GM23338 (cell line): ENCODE measurements at regions not wholly inside any gene's neighbourhood (a gene's known extent, or its start where the extent isn't known, plus 50 kb on each side); places are given as distances from the start of the nearest gene placed in this dataset.

Experiments used
- ATAC-seq: fragments of 200-7000 bp; cut with Tn5 transposase; 3 replicates; pipeline ENCODE4 v1.9.1; 2020
- DNase-seq: peaks from one replicate; pipeline ENCODE4 v3.0.0-alpha.2; 2015; ENCODE audit warnings: low spot score
- H2AFZ ChIP-seq: fragments of 200-600 bp; sonication (generic); 2 replicates; pipeline ENCODE4 v1.8.0; 2016; ENCODE audit warnings: antibody characterized with exemption, mild to moderate bottlenecking, moderate library complexity
- H3F3A ChIP-seq: fragments of 200-600 bp; sonication (generic); replicated peaks from 2 replicates; pipeline ENCODE4 v1.8.0; 2017; ENCODE audit warnings: antibody characterized with exemption, mixed run types, low read depth
- H3K27ac ChIP-seq: fragments of 200-600 bp; sonication (generic); 2 replicates; pipeline ENCODE4 v1.6.1; 2016; ENCODE audit warnings: low read depth
- H3K27me3 ChIP-seq: fragments of 200-600 bp; sonication (generic); 2 replicates; pipeline ENCODE4 v1.8.0; 2016; ENCODE audit warnings: mild to moderate bottlenecking, mixed run types, moderate library complexity; ENCODE audit not compliant: insufficient read depth
- H3K36me3 ChIP-seq: fragments of 200-600 bp; sonication (generic); 2 replicates; pipeline ENCODE4 v1.8.0; 2016; ENCODE audit warnings: mild to moderate bottlenecking; ENCODE audit not compliant: insufficient read depth
- H3K4me1 ChIP-seq: fragments of 200-600 bp; sonication (generic); 2 replicates; pipeline ENCODE4 v1.8.0; 2016; ENCODE audit warnings: mild to moderate bottlenecking, moderate library complexity; ENCODE audit not compliant: insufficient read depth
- H3K4me2 ChIP-seq: fragments of 200-600 bp; sonication (generic); 2 replicates; pipeline ENCODE4 v1.7.1; 2017; ENCODE audit warnings: mixed run types
- H3K4me3 ChIP-seq: fragments of 200-600 bp; sonication (generic); 2 replicates; pipeline ENCODE4 v1.6.1; 2016; ENCODE audit warnings: mixed run types
- H3K79me2 ChIP-seq: fragments of 200-600 bp; sonication (generic); replicated peaks from 2 replicates; pipeline ENCODE4 v1.8.0; 2017; ENCODE audit warnings: mild to moderate bottlenecking; ENCODE audit not compliant: insufficient read depth
- H3K9me2 ChIP-seq: fragments of 200-600 bp; sonication (generic); 2 replicates; pipeline ENCODE4 v1.8.0; 2017; ENCODE audit not compliant: insufficient read depth
- H4K20me1 ChIP-seq: fragments of 200-600 bp; sonication (generic); replicated peaks from 2 replicates; pipeline ENCODE4 v1.8.0; 2017; ENCODE audit warnings: mild to moderate bottlenecking; ENCODE audit not compliant: insufficient read depth
- H3K27ac Mint-ChIP-seq: 2 replicates; pipeline ENCODE4 v1.8.0; 2020; ENCODE audit warnings: inconsistent platforms, mild to moderate bottlenecking, moderate library complexity, mixed read lengths
- H3K27me3 Mint-ChIP-seq: 3 replicates; pipeline ENCODE4 v1.8.0; 2022; ENCODE audit warnings: low read depth, mild to moderate bottlenecking, moderate library complexity, mixed read lengths, inconsistent platforms; ENCODE audit not compliant: insufficient read depth, poor library complexity
- H3K36me3 Mint-ChIP-seq: 3 replicates; pipeline ENCODE4 v1.8.0; 2021; ENCODE audit warnings: low read depth, mild to moderate bottlenecking, inconsistent platforms, moderate library complexity, mixed read lengths
- H3K4me1 Mint-ChIP-seq: 3 replicates; pipeline ENCODE4 v1.8.0; 2020; ENCODE audit warnings: mild to moderate bottlenecking, inconsistent platforms, mixed read lengths
- H3K4me3 Mint-ChIP-seq: 3 replicates; pipeline ENCODE4 v1.8.0; 2021; ENCODE audit warnings: moderate library complexity, mild to moderate bottlenecking, inconsistent platforms, mixed read lengths
- H3K9me3 Mint-ChIP-seq: 3 replicates; pipeline ENCODE4 v1.8.0; 2020; ENCODE audit warnings: moderate library complexity, mild to moderate bottlenecking, inconsistent platforms, mixed read lengths
- CREB1 ChIP-seq: fragments of 250-450 bp; sonication (Bioruptor Pico); IDR thresholded peaks from 2 replicates; pipeline ENCODE4 v1.5.0; 2020; ENCODE audit warnings: low read depth, mild to moderate bottlenecking, moderate library complexity
- ETS1 ChIP-seq: IDR thresholded peaks from 2 replicates; pipeline ENCODE4 v1.6.1; 2016; ENCODE audit warnings: antibody characterized with exemption
- EZH2phosphoT487 ChIP-seq: fragments of 200-600 bp; sonication (generic); IDR thresholded peaks from one replicate; pipeline ENCODE4 v1.8.1; 2018; ENCODE audit warnings: antibody characterized with exemption; ENCODE audit not compliant: unreplicated experiment
- JUNB ChIP-seq: IDR thresholded peaks from one replicate; pipeline ENCODE4 v1.6.1; 2016; ENCODE audit warnings: antibody characterized with exemption; ENCODE audit not compliant: unreplicated experiment
- NANOG ChIP-seq: IDR thresholded peaks from 2 replicates; pipeline ENCODE4 v1.6.1; 2016; ENCODE audit warnings: antibody characterized with exemption, borderline replicate concordance
- POLR2AphosphoS5 ChIP-seq: IDR thresholded peaks from 2 replicates; pipeline ENCODE4 v1.6.1; 2016; ENCODE audit warnings: antibody characterized with exemption, low read depth
- REST ChIP-seq: IDR thresholded peaks from one replicate; pipeline ENCODE4 v1.6.1; 2018; ENCODE audit warnings: antibody characterized with exemption; ENCODE audit not compliant: unreplicated experiment
- STAT1 ChIP-seq: IDR thresholded peaks from one replicate; pipeline ENCODE4 v1.6.1; 2016; ENCODE audit warnings: antibody characterized with exemption; ENCODE audit not compliant: unreplicated experiment
- ZNF114 ChIP-seq: fragments of 250-450 bp; sonication (Bioruptor Pico); IDR thresholded peaks from 2 replicates; pipeline ENCODE4 v1.5.0; 2020; ENCODE audit warnings: mild to moderate bottlenecking, moderate library complexity
- ZNF331 ChIP-seq: fragments of 250-450 bp; sonication (Bioruptor Pico); IDR thresholded peaks from 2 replicates; pipeline ENCODE4 v1.5.0; 2020; ENCODE audit warnings: low read depth, mild to moderate bottlenecking, moderate library complexity
- ZNF462 ChIP-seq: fragments of 250-450 bp; sonication (Bioruptor Pico); IDR thresholded peaks from 2 replicates; pipeline ENCODE4 v1.5.0; 2020; ENCODE audit warnings: mild to moderate bottlenecking, moderate library complexity

GRCh38 chr11:27209562-27210005 is 153.4 kb downstream of the CCDC34 start (continued):
- TF ChIP-seq REST (no peak), NANOG (no peak)

GRCh38 chr11:27208846-27209245 is 154.2 kb downstream of the CCDC34 start:
- Histone ChIP-seq H3K27me3 (no peaks in the 10 kb centered on the region), H3K4me1 (peaks cover 8% of the 10 kb centered on the region), H4K20me1 (no peaks in the 10 kb centered on the region), H3K36me3 (0 out of 2 replicates have a peak, but pooled peaks cover 3% of the 10 kb centered on the region), H3K27ac (no peak overlapping the region), H3K4me3 (no peak overlapping the region), H3F3A (no peaks in the 10 kb centered on the region), H3K79me2 (no peaks in the 10 kb centered on the region), H3K4me2 (no peak overlapping the region), H2AFZ (no peak overlapping the region), H3K9me2 (peaks cover 9% of the 10 kb centered on the region; the same call in 1 of the 2 replicates)
- Mint-ChIP-seq H3K27me3 (peaks cover 4% of the 10 kb centered on the region), H3K9me3 (no peaks in the 10 kb centered on the region), H3K4me3 (no peak overlapping the region), H3K4me1 (peaks cover 4% of the 10 kb centered on the region), H3K27ac (no peak overlapping the region), H3K36me3 (no peaks in the 10 kb centered on the region)
- DNase-seq (no peak), ATAC-seq (no peak)
- no peak for TF ChIP-seq ZNF331 (CRISPR knock-in tag)
- no peak for TF ChIP-seq ZNF462 (CRISPR knock-in tag)
- no peak for TF ChIP-seq ZNF114 (CRISPR knock-in tag)
- no peak for TF ChIP-seq STAT1
- TF ChIP-seq CREB1 (CRISPR knock-in tag), result no peak
- TF ChIP-seq JUNB, result no peak
- TF ChIP-seq NANOG, result no peak
- TF ChIP-seq ETS1, result no peak
- no peak for TF ChIP-seq REST
- no peak for TF ChIP-seq POLR2AphosphoS5
- TF ChIP-seq EZH2phosphoT487, result no peak
